K562 (cell line): ENCODE measurements at regions not wholly inside any gene's neighbourhood (a gene's known extent, or its start where the extent isn't known, plus 50 kb on each side); places are given as distances from the start of the nearest gene placed in this dataset.

Experiments
- ATAC-seq: fragments of 200-7000 bp; cut with Tn5 transposase; 3 replicates; pipeline ENCODE4 v1.9.1; 2020; ENCODE audit warnings: moderate library complexity
- BruUV-seq: library from RNA; stranded (reverse); fragments of 400-500 nt; replicated peaks from 2 replicates; lab custom pipeline; 2021; lab: Mats Ljungman, UMichigan
- CTCF ChIA-PET: fragments of 300-600 bp; formaldehyde crosslinking; extraction: SDS; loops from one replicate; lab custom pipeline; 2021; ENCODE audit warnings: low intra/inter-chr PET ratio; lab: Yijun Ruan, JAX
- POLR2A ChIA-PET: fragments of 300-600, 350-650 bp; sonication (Branson Sonifier 250); formaldehyde crosslinking; extraction: SDS; loops from one replicate; lab custom pipeline; 2021; ENCODE audit warnings: antibody characterized with exemption, inconsistent platforms; lab: Yijun Ruan, JAX
- DNase-seq, 4 experiments: peaks; one replicate each; pipeline versions ENCODE4 v3.0.0 to v3.0.0-alpha.2; 2011 to 2018; ENCODE audit warnings: low spot score in 3 of 4, mixed read lengths in 3 of 4; ENCODE audit errors: extremely low read depth in 1 of 4
- FAIRE-seq: peaks from 2 replicates; lab custom pipeline; 2011; peaks lifted over from hg19 to GRCh38; lab: Jason Lieb, UNC
- H2AFZ ChIP-seq: 2 replicates; pipeline ENCODE4 v1.6.0; 2011; ENCODE audit warnings: low read depth, low read length, control low read depth, inconsistent platforms
- H3K27ac ChIP-seq: fragments of 200-600 bp; 3 replicates; pipeline ENCODE4 v1.8.0; 2011; ENCODE audit warnings: low read depth, mild to moderate bottlenecking, control low read depth, inconsistent platforms, low read length, moderate library complexity, mixed read lengths; ENCODE audit errors: extremely low read depth
- H3K27me3 ChIP-seq, 2 experiments: fragments of 300-600 bp in 1 of 2; 2 replicates in 1 of 2; 3 replicates in 1 of 2; pipeline versions ENCODE4 v1.6.0 to v1.8.0; 2011; ENCODE audit warnings: inconsistent platforms in 2 of 2, low read length in 2 of 2, mild to moderate bottlenecking in 1 of 2, mixed read lengths in 1 of 2, moderate library complexity in 1 of 2; ENCODE audit not compliant: control insufficient read depth in 2 of 2, insufficient read depth in 2 of 2
- H3K36me3 ChIP-seq: fragments of 300-600 bp; 3 replicates; pipeline ENCODE4 v1.8.0; 2011; ENCODE audit warnings: mild to moderate bottlenecking, low read length, inconsistent platforms; ENCODE audit not compliant: control insufficient read depth, insufficient read depth
- H3K4me1 ChIP-seq, 2 experiments: fragments of 200-600 bp in 1 of 2; replicated peaks in 1 of 2; 2 replicates in 1 of 2; 3 replicates in 1 of 2; pipeline versions ENCODE4 v1.5.1 to v1.8.0; 2011; ENCODE audit warnings: inconsistent platforms in 2 of 2, low read length in 2 of 2, mild to moderate bottlenecking in 1 of 2, mixed read lengths in 1 of 2, moderate library complexity in 1 of 2; ENCODE audit not compliant: control insufficient read depth in 2 of 2, insufficient read depth in 2 of 2
- H3K4me2 ChIP-seq: 2 replicates; pipeline ENCODE4 v1.6.1; 2011; ENCODE audit warnings: low read length, control low read depth, inconsistent platforms, mixed read lengths; ENCODE audit not compliant: insufficient read depth
- H3K4me3 ChIP-seq: fragments of 200-600 bp; sonication (generic), shearing (Covaris generic); 2 replicates; pipeline ENCODE4 v1.5.1; 2016; ENCODE audit warnings: control low read depth, inconsistent platforms
- H3K79me2 ChIP-seq: fragments of 200-600 bp; 3 replicates; pipeline ENCODE4 v1.8.0; 2011; ENCODE audit warnings: low read length, inconsistent platforms; ENCODE audit not compliant: control insufficient read depth, insufficient read depth
- H3K9ac ChIP-seq, 2 experiments: 2 replicates each; pipeline versions ENCODE4 v1.6.0 to v1.6.1; 2011; ENCODE audit warnings: low read depth in 2 of 2, low read length in 2 of 2, control low read depth in 1 of 2, inconsistent platforms in 1 of 2, mild to moderate bottlenecking in 1 of 2, mixed read lengths in 1 of 2; ENCODE audit not compliant: insufficient read depth in 1 of 2
- H3K9me1 ChIP-seq: one replicate; pipeline ENCODE4 v1.6.0; 2011; ENCODE audit warnings: inconsistent platforms, mild to moderate bottlenecking, low read length, moderate library complexity; ENCODE audit not compliant: control insufficient read depth, insufficient read depth
- H3K9me3 ChIP-seq: replicated peaks from 2 replicates; pipeline ENCODE4 v1.5.1; 2011; ENCODE audit warnings: low read depth, low read length, inconsistent platforms; ENCODE audit not compliant: control insufficient read depth, insufficient read depth
- H4K20me1 ChIP-seq: replicated peaks from 2 replicates; pipeline ENCODE4 v1.6.1; 2011; ENCODE audit warnings: low read length, inconsistent platforms, mixed read lengths; ENCODE audit not compliant: control insufficient read depth, insufficient read depth
- CHD7 ChIP-seq: fragments of 200-600 bp; sonication (generic); IDR thresholded peaks from one replicate; pipeline ENCODE4 v1.6.1; 2012; ENCODE audit warnings: mild to moderate bottlenecking, low read depth, low read length, inconsistent platforms
- GATA2 ChIP-seq: sonication (generic); formaldehyde crosslinking; IDR thresholded peaks from 2 replicates; pipeline ENCODE4 v1.4.0; 2020; ENCODE audit warnings: mild to moderate bottlenecking, missing genetic modification reagents
- IRF9 ChIP-seq: fragments of 450-650 bp; IDR thresholded peaks from 2 replicates; pipeline ENCODE4 v1.6.1; 2016; ENCODE audit warnings: missing biosample characterization, missing genetic modification characterization
- RBM17 ChIP-seq: fragments of 200-400 bp; formaldehyde crosslinking; IDR thresholded peaks from 2 replicates; pipeline ENCODE4 v1.6.1; 2017; ENCODE audit warnings: low read depth, mild to moderate bottlenecking, low read length, borderline replicate concordance
- TBL1XR1 ChIP-seq, 2 experiments: IDR thresholded peaks; 2 replicates each; pipeline ENCODE4 v1.6.1; 2012; ENCODE audit warnings: improper control_type of control experiment in 2 of 2, low read length in 2 of 2, mild to moderate bottlenecking in 1 of 2
- ZNF232 ChIP-seq: sonication (generic); formaldehyde crosslinking; IDR thresholded peaks from 2 replicates; pipeline ENCODE4 v1.8.0; 2022; ENCODE audit warnings: mild to moderate bottlenecking, missing genetic modification reagents
- ZNF695 ChIP-seq: fragments of 450-650 bp; formaldehyde crosslinking; IDR thresholded peaks from 2 replicates; pipeline ENCODE4 v1.4.0; 2020; ENCODE audit warnings: mild to moderate bottlenecking, moderate library complexity
- WGBS: fragments of 100-300 bp; shearing (Covaris generic); methylation state at CpG from one replicate; pipeline ENCODE4 v1.1.6; 2016; ENCODE audit warnings: low coverage, mixed read lengths; ENCODE audit not compliant: insufficient coverage; ENCODE audit errors: missing lambda C conversion rate; 5-methylcytosine and 5-hydroxymethylcytosine counted together
- in situ Hi-C: fragments of 300-500 bp; cut with MboI; formaldehyde crosslinking; loops from 4 replicates; pipeline ENCODE4 v1.15.0; 2018; ENCODE audit warnings: inconsistent platforms, mixed read lengths
- intact Hi-C: fragments of 100-400 bp; cut with micrococcal nuclease; formaldehyde crosslinking; loops from 2 replicates; pipeline ENCODE4 v1.14.2; 2022

GRCh38 chr2:15874854-15875804, 65.2 kb upstream of the MYCN start:
- in situ Hi-C loops, result no loop called here
- no peaks in the 10 kb centered on the region for H3K79me2 ChIP-seq
- H3K27ac ChIP-seq, result no peak overlapping the region
- no peak for TF ChIP-seq TBL1XR1 (IDR thresholded peaks at IDR 0.05; ENCODE audit: low read length in 2 of 2)
- no peak for TF ChIP-seq GATA2 (CRISPR knock-in tag)
- no peak for TF ChIP-seq IRF9 (tag)
- no peak for TF ChIP-seq RBM17
- TF ChIP-seq ZNF695, result no peak
- no peak for TF ChIP-seq CHD7
- no peak for TF ChIP-seq ZNF232
- TF ChIP-seq, all 486 proteins: peak for 0
- H3K36me3 ChIP-seq, result no peaks in the 10 kb centered on the region
- ChIA-PET CTCF (no interaction called here), POLR2A (interaction anchor here (1.2 kb wide), 1 partner anchor 17 kb away, joined by 3 read pairs; no protein-coding TSS in a partner anchor)
- H3K9me3 ChIP-seq, result no peaks in the 10 kb centered on the region
- H3K9ac ChIP-seq, result no peak overlapping the region
- DNase-seq (no peak), FAIRE-seq (no peak), ATAC-seq (no peak)
- no peaks in the 10 kb centered on the region for H3K9me1 ChIP-seq
- no peak overlapping the region for H3K4me3 ChIP-seq
- H3K4me2 ChIP-seq, result no peak overlapping the region
- intact Hi-C loops, result no loop called here
- no peak overlapping the region for H2AFZ ChIP-seq
- no peaks in the 10 kb centered on the region for H3K4me1 ChIP-seq
- under 1% methylated on average over 7 of the region's 7 CpGs for WGBS
- H4K20me1 ChIP-seq, result no peaks in the 10 kb centered on the region
- no TSS peak for BruUV-seq
- H3K27me3 ChIP-seq, result no peaks in the 10 kb centered on the region
